ENCODE measurements at regions not wholly inside any gene's neighbourhood (a gene's known extent, or its start where the extent isn't known, plus 50 kb on each side); places are given as distances from the start of the nearest gene placed in this dataset.

DNA sequence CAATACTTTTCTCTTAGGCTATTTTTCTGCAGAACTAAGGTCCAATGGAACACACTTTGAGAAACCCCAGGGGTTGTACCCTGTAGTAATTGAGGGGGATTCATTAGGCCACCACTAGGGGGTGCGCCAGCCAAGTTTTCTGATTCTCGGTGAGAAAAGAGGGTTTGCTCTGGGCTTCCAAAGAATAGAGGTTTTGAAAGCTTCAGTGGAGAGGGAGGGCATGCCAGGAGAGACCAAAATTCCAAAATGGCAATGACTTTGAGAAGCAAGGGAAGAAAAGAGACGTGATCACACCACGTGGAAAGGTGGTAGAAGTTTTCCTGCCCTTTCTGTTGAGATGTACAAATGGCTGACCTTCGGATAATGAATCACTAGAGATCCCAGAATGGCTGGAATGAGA lies 323.3 kb downstream of the RPS6KC1 start:
- H3K27me3 ChIP-seq = no peaks in the 10 kb centered on the region
- no peak overlapping the region for H3K27ac ChIP-seq
- no peak for TF ChIP-seq POLR2A (IDR thresholded peaks at IDR 0.05)
- no peak for TF ChIP-seq POLR2AphosphoS5 (IDR thresholded peaks at IDR 0.05)
- TF ChIP-seq, protein P1, sequence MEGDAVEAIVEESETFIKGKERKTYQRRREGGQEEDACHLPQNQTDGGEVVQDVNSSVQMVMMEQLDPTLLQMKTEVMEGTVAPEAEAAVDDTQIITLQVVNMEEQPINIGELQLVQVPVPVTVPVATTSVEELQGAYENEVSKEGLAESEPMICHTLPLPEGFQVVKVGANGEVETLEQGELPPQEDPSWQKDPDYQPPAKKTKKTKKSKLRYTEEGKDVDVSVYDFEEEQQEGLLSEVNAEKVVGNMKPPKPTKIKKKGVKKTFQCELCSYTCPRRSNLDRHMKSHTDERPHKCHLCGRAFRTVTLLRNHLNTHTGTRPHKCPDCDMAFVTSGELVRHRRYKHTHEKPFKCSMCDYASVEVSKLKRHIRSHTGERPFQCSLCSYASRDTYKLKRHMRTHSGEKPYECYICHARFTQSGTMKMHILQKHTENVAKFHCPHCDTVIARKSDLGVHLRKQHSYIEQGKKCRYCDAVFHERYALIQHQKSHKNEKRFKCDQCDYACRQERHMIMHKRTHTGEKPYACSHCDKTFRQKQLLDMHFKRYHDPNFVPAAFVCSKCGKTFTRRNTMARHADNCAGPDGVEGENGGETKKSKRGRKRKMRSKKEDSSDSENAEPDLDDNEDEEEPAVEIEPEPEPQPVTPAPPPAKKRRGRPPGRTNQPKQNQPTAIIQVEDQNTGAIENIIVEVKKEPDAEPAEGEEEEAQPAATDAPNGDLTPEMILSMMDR (IDR thresholded peaks at IDR 0.05) = peak; percentile 51 to 75 (median 74)
- no peaks in the 10 kb centered on the region for H3K36me3 ChIP-seq
- H3K4me1 ChIP-seq = no peaks in the 10 kb centered on the region
- peak; percentile 20 to 67 for DNase-seq (ENCODE audit: low spot score in 2 of 2)
- H3K4me3 ChIP-seq = no peak overlapping the region
- intact Hi-C loops (cut with DNase I; ENCODE audit: low total_unique reads) = no loop called here
- H3K9me3 ChIP-seq = no peaks in the 10 kb centered on the region

DNA sequence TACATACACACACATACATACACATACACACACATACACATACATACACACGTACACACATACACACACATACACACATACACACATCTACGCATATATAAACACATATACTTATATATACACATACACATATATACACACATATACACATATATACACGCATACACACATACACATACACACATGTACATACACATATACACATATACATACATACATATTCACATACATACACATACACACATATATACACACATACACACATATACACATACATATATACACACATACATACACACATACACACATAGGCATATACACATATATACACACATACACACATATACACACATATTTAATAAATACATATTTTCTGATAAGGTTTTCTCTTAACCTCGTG lies 324.0 kb downstream of the RPS6KC1 start:
- Histone ChIP-seq H3K4me1 (no peaks in the 10 kb centered on the region), H3K4me3 (no peak overlapping the region), H3K9me3 (no peaks in the 10 kb centered on the region), H3K36me3 (no peaks in the 10 kb centered on the region), H3K27me3 (no peaks in the 10 kb centered on the region), H3K27ac (no peak overlapping the region)
- DNase-seq (ENCODE audit: low spot score in 2 of 2) = no peak
- intact Hi-C loops (cut with DNase I; ENCODE audit: low total_unique reads) = no loop called here
- TF ChIP-seq POLR2A (IDR thresholded peaks at IDR 0.05) (no peak), POLR2AphosphoS5 (IDR thresholded peaks at IDR 0.05) (no peak)
- TF ChIP-seq, protein P1 (IDR thresholded peaks at IDR 0.05) = no peak

DNA sequence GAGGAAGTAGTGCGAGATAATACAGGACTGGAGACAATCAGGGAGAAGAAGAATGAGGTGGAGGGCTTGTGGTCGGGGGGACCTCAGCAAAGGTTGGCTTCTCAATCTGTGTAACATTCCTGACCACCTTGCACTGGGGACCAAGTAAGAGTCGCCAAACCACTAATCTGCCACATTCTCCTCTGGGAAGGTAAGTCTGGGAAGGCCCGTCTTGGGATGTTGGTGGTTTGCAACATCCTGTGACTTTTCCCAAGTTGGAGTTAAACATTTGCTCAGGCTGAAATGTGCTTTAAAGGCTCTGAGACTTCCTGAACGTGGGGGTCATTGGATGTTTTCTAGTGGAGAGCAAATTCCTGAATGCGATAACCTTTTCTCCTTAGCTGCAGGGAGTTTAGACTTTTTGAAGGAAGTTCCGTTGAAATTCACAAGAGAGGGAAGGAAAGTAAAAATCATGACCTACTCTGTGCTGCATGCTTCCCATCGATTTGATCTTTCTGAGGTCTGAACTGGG lies 325.9 kb downstream of the RPS6KC1 start:
- intact Hi-C loops (cut with DNase I; ENCODE audit: low total_unique reads) = no loop called here
- no peaks in the 10 kb centered on the region for H3K4me1 ChIP-seq
- no peak for DNase-seq (ENCODE audit: low spot score in 2 of 2)
- no peaks in the 10 kb centered on the region for H3K27me3 ChIP-seq
- H3K36me3 ChIP-seq = no peaks in the 10 kb centered on the region
- H3K9me3 ChIP-seq = no peaks in the 10 kb centered on the region
- no peak overlapping the region for H3K27ac ChIP-seq
- no peak for TF ChIP-seq POLR2A (IDR thresholded peaks at IDR 0.05)
- TF ChIP-seq, protein P1 (IDR thresholded peaks at IDR 0.05) = no peak
- TF ChIP-seq POLR2AphosphoS5 (IDR thresholded peaks at IDR 0.05) = no peak
- H3K4me3 ChIP-seq = no peak overlapping the region

DNA sequence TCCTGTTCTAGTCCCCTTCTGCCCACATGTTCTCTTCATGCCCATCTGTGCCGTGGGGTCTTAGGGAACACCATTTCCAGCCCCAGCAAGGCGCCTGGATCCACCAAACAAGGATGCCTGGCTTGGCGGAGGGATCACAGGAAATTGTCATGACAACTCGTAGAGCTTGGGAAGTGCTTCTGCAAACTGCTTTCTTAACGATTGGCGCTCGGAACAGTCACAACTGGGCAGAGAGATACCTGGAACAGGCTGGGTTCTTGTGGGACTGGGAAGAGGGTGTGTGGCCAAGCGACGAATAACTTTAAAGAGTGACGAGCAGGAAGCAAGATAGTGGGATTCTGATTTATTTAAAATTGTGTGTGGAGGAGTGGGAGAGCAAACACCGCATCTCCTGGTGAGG lies 329.8 kb downstream of the RPS6KC1 start:
- Histone ChIP-seq H3K27me3 (no peaks in the 10 kb centered on the region), H3K36me3 (no peaks in the 10 kb centered on the region), H3K27ac (no peak overlapping the region), H3K4me3 (no peak overlapping the region), H3K4me1 (no peaks in the 10 kb centered on the region), H3K9me3 (peaks cover 0 to 5% of the 10 kb centered on the region in 2 donors)
- intact Hi-C loops (cut with DNase I; ENCODE audit: low total_unique reads) = no loop called here
- TF ChIP-seq, protein P1 (IDR thresholded peaks at IDR 0.05) = no peak
- TF ChIP-seq POLR2A (IDR thresholded peaks at IDR 0.05) (no peak), POLR2AphosphoS5 (IDR thresholded peaks at IDR 0.05) (no peak)
- DNase-seq (ENCODE audit: low spot score in 2 of 2) = no peak

DNA sequence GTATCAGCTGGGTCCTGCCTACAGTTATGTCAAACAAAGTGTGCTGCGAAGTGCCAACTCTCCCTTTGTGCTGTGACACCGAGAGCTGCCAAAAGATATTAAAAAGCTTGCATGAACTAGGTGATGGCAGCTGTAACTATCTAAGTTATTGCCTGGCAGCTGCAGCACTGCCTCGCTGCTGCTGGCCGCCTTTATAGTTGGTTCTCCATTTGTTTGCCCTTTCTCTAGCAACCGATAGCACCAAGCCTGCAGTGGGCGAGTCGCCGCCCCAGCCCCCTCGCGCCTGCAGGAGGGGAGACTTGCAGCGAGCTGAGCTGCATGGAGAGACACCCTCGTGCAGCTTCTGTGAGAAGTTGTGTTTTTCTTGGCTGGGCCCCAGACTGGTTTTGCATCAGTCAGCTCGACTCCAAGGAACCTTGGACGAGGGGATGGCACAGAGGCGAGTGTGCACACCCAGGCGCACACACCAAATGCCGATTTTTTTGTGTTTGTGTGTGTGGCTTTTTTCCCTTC lies 330.6 kb downstream of the RPS6KC1 start:
- intact Hi-C loops (cut with DNase I; ENCODE audit: low total_unique reads) = no loop called here
- no peaks in the 10 kb centered on the region for H3K27me3 ChIP-seq
- H3K9me3 ChIP-seq = peaks cover 0 to 5% of the 10 kb centered on the region in 2 donors
- DNase-seq (ENCODE audit: low spot score in 2 of 2) = no peak
- peak overlapping the region in 2 of 3 donors; percentile 20 to 33 for H3K4me3 ChIP-seq
- H3K27ac ChIP-seq = no peak overlapping the region
- no peaks in the 10 kb centered on the region for H3K36me3 ChIP-seq
- H3K4me1 ChIP-seq = no peaks in the 10 kb centered on the region
- TF ChIP-seq, protein P1 (IDR thresholded peaks at IDR 0.05) = no peak
